ENCODE measurements at regions not wholly inside any gene's neighbourhood (a gene's known extent, or its start where the extent isn't known, plus 50 kb on each side); places are given as distances from the start of the nearest gene placed in this dataset.

DNA sequence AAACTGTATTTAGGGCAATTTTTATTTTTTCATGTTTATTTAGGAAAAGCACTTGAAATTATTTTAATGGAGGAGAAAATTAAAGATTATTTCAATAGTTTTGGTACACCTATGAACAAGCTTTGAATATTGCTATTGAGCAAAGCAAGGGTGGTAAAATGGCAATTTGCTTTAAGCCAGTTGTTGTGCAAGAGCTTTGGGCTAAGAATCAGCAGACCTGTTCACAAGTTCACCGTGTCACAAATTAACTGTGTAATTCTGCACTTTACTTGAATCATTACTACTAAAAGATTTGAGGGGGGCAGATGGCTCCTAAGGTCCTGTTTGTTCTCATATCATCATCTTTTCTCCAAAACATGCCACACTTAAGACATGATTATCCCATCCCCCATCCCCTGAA is 238.9 kb upstream of the GBE1 start:
- TF ChIP-seq HOXA7 (CRISPR knock-in tag; IDR thresholded peaks at IDR 0.05) (no peak), ZFP36 (IDR thresholded peaks at IDR 0.05; ENCODE audit: borderline replicate concordance, partially characterized antibody) (no peak)
- TF ChIP-seq, protein P1, sequence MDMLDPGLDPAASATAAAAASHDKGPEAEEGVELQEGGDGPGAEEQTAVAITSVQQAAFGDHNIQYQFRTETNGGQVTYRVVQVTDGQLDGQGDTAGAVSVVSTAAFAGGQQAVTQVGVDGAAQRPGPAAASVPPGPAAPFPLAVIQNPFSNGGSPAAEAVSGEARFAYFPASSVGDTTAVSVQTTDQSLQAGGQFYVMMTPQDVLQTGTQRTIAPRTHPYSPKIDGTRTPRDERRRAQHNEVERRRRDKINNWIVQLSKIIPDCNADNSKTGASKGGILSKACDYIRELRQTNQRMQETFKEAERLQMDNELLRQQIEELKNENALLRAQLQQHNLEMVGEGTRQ (IDR thresholded peaks at IDR 0.05), result no peak
- TF ChIP-seq, protein P2, sequence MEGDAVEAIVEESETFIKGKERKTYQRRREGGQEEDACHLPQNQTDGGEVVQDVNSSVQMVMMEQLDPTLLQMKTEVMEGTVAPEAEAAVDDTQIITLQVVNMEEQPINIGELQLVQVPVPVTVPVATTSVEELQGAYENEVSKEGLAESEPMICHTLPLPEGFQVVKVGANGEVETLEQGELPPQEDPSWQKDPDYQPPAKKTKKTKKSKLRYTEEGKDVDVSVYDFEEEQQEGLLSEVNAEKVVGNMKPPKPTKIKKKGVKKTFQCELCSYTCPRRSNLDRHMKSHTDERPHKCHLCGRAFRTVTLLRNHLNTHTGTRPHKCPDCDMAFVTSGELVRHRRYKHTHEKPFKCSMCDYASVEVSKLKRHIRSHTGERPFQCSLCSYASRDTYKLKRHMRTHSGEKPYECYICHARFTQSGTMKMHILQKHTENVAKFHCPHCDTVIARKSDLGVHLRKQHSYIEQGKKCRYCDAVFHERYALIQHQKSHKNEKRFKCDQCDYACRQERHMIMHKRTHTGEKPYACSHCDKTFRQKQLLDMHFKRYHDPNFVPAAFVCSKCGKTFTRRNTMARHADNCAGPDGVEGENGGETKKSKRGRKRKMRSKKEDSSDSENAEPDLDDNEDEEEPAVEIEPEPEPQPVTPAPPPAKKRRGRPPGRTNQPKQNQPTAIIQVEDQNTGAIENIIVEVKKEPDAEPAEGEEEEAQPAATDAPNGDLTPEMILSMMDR (IDR thresholded peaks at IDR 0.05), result no peak
